Stimulated activated naive CD8-positive, alpha-beta T cell treated with anti-CD3 and anti-CD28 coated beads, Interleukin-15, Interleukin-2, amounts not matched to agents 100 ng/mL and 50 ng/mL, for 24 hours (primary cell): ENCODE measurements at regions not wholly inside any gene's neighbourhood (a gene's known extent, or its start where the extent isn't known, plus 50 kb on each side); places are given as distances from the start of the nearest gene placed in this dataset.
"Not testable (repeated sequence)": the region's sequence is repeated elsewhere in the genome, so short reads cannot be mapped to it uniquely, and the experiment has no call there.

ENCODE experiments used
- H3K27ac Mint-ChIP-seq: one replicate; pipeline ENCODE4 v1.8.0; 2021; ENCODE audit warnings: mild to moderate bottlenecking, mixed read lengths
- H3K27me3 Mint-ChIP-seq: one replicate; pipeline ENCODE4 v1.8.0; 2021; ENCODE audit warnings: mixed read lengths
- H3K36me3 Mint-ChIP-seq: one replicate; pipeline ENCODE4 v1.8.0; 2021; ENCODE audit warnings: low read depth, mixed read lengths
- H3K4me1 Mint-ChIP-seq: one replicate; pipeline ENCODE4 v1.8.0; 2021; ENCODE audit warnings: low read depth, mixed read lengths
- H3K4me3 Mint-ChIP-seq: one replicate; pipeline ENCODE4 v1.8.0; 2021; ENCODE audit warnings: mild to moderate bottlenecking, mixed read lengths
- H3K9me3 Mint-ChIP-seq: one replicate; pipeline ENCODE4 v1.8.0; 2021; ENCODE audit warnings: mixed read lengths

DNA sequence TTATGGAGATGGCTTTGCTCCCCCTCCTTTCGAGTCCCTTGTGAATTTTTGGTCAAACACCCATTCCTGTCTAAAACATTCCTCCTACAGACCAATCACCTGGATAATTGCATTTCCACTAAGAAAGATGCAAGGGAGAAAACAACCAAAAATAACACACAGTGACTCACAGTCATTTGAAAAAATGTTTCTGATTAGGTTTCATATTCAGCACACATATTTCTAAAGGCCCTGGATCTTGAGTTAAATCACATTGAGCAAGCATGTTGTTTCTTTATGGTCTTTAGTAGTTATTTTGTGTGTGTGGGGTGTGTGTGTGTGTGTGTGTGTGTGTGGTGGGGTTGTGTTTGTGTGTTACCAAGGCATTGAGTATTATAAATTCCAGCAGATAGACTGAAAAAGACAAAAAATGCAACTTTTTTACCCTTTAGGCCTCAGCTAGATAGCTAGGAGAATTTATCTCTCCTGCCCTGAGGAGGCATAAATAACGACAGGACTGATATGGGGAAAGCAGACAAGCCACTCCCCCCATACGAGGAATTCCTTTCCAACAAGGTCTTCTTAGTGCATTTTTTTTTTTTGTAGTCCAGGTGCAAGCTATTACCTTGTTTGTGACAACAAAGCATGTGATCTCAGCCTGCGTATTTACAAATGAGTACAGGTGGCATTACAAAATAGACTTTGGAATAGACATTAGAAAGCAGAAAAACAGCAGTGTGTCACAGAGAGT is 265.4 kb upstream of the ADGRL3 start:
- Mint-ChIP-seq H3K4me3 (no peak overlapping the region), H3K36me3 (no peaks in the 10 kb centered on the region), H3K9me3 (peaks cover 6% of the 10 kb centered on the region), H3K4me1 (no peaks in the 10 kb centered on the region), H3K27me3 (no peaks in the 10 kb centered on the region), H3K27ac (no peak overlapping the region)

DNA sequence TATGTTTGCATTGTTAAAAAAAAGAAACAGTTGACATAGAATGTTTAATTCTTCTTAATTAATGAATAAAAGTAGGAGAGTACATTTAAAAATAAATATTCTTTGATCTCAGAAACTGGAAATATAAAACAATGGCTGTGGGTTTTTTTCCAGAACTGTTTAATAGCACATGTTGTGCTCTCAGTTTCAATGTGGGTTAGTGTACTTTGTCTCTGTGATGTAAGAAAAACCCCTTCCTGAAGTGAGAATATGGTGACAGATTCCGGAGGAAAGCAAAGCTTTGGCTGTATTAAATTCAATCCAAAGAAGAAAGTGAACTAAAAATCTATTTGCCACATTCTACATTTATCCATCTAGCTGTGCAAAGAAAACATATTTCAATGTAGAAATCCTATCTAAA is 261.9 kb upstream of the ADGRL3 start:
- H3K4me3 Mint-ChIP-seq, result no peak overlapping the region
- H3K36me3 Mint-ChIP-seq, result no peaks in the 10 kb centered on the region
- H3K27me3 Mint-ChIP-seq, result no peaks in the 10 kb centered on the region
- H3K27ac Mint-ChIP-seq, result no peak overlapping the region
- H3K9me3 Mint-ChIP-seq, result peaks cover 5% of the 10 kb centered on the region
- no peaks in the 10 kb centered on the region for H3K4me1 Mint-ChIP-seq

DNA sequence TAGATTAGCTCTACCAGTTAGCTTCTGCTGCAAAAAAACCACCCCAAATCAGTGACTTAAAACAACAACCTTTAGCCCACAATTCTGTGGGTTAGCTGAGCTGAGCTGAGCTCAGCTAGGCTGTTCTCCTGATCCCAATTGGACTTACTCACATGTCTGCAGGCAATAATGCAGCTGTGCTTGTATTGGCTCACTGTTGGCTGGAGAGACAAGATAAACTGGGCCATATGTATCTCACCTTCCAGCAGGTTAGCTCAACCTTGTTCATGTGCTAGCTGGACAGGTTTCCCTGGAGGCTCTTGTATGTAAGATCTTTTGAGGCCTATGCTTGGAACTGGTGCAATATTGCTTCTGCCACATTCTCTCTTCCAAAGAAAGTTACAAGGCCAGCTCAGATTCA is 261.5 kb upstream of the ADGRL3 start:
- Mint-ChIP-seq H3K4me1 (no peaks in the 10 kb centered on the region), H3K27me3 (no peaks in the 10 kb centered on the region), H3K4me3 (no peak overlapping the region), H3K9me3 (peaks cover 5% of the 10 kb centered on the region), H3K27ac (no peak overlapping the region), H3K36me3 (no peaks in the 10 kb centered on the region)

DNA sequence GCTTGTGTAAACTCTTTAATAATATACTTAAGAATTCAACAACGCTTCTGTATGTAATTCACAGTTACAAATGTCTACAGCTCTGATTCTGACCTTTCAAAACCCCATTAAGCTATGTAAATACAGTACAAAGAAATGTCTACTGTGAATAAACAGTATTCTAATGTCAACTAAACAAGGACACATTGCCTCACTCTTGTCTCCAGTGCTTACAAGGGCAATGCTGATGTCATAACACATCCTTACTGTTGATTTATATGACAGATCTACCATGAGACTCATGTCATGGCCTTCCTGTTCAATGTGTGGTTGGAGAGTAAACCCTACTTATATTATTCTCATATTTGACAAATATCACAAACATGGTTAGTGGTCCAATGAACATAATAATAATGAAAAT is 256.1 kb upstream of the ADGRL3 start:
- Mint-ChIP-seq H3K4me3 (no peak overlapping the region), H3K27me3 (no peaks in the 10 kb centered on the region), H3K9me3 (peaks cover 14% of the 10 kb centered on the region), H3K36me3 (no peaks in the 10 kb centered on the region), H3K27ac (no peak overlapping the region), H3K4me1 (no peaks in the 10 kb centered on the region)

DNA sequence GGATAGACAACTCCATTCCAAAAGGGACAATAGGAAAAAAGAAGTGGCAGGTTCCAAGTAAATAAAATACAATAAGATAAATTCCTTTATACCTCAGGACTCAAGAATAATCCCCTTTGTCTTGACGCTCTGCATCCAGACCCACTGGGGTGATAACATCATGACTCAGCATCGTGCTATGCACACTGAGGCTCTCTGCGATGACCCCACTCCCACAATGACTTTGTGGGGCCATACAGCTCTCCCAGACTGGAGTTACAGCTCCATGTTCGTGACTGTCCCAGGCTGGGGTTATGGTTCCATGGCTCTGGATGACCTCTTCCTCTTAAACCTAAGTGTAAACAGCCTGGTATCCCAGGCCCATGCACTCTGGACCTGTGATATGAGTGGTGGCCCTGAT is 254.5 kb upstream of the ADGRL3 start:
- no peaks in the 10 kb centered on the region for H3K4me1 Mint-ChIP-seq

DNA sequence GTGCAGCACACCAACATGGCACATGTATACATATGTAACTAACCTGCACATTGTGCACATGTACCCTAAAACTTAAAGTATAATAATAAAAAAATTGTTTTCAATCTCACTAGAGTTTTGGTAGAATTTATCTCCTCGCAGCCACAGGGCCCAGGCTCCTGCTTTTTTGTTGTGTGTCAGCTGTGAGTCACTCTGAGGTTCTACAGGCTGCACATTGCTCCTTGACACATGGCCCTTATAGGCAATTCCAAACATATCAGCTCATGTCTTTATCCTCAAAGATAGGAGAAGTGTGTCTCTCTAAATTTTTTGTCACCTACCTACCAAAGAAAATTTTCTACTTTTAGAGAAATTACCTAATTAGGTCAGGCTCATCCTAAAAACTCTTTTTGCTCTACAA is 252.1 kb upstream of the ADGRL3 start:
- H3K36me3 Mint-ChIP-seq, result no peaks in the 10 kb centered on the region
- H3K4me1 Mint-ChIP-seq, result no peaks in the 10 kb centered on the region
- H3K4me3 Mint-ChIP-seq, result no peak overlapping the region
- H3K27me3 Mint-ChIP-seq, result no peaks in the 10 kb centered on the region
- H3K27ac Mint-ChIP-seq, result no peak overlapping the region
- peaks cover 9% of the 10 kb centered on the region for H3K9me3 Mint-ChIP-seq

More for the DNA sequence above, 254.5 kb upstream of the ADGRL3 start:
- Mint-ChIP-seq H3K4me3 (no peak overlapping the region), H3K36me3 (no peaks in the 10 kb centered on the region), H3K27ac (no peak overlapping the region), H3K9me3 (peaks cover 9% of the 10 kb centered on the region), H3K27me3 (no peaks in the 10 kb centered on the region)

DNA sequence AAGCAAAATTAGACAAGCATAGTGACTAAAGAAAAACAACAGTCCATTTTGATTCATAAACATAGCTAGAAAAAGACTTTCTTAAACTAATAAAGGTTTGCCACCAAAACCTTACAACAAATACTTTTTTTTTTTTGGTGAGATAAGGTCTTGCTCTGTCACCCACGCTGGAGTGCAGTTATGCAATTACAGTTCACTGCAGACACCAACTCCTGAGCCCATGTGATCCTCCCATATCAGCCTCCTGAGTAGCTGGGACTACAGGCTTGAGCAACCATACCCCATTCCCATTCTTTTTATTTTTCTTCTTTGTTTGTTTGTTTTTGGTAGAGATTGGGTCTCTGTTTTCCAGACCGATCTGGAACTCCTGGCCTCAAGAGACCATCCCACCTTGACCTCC is 247.2 kb upstream of the ADGRL3 start:
- peaks cover 19% of the 10 kb centered on the region for H3K9me3 Mint-ChIP-seq
- no peaks in the 10 kb centered on the region for H3K36me3 Mint-ChIP-seq
- no peak overlapping the region for H3K4me3 Mint-ChIP-seq
- no peaks in the 10 kb centered on the region for H3K4me1 Mint-ChIP-seq
- H3K27ac Mint-ChIP-seq, result no peak overlapping the region
- H3K27me3 Mint-ChIP-seq, result no peaks in the 10 kb centered on the region

DNA sequence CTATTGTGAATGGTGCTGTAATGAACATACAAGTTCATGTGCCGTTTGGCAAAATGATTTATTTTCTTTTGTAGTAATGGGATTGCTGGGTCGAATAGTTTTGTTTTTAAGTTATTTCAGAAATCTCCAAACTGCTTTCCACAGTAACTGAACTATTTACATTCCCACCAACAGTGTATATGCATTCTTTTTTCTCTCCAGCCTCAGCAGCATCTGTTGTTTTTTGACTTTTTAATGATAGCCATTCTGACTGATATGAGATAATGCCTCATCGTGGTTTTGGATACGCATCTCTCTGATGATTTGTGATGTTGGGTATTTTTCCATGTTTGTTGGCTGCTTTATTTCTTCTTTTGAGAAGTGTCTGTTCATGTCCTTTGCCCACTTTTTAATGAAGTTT is 246.3 kb upstream of the ADGRL3 start:
- H3K4me3 Mint-ChIP-seq, result no peak overlapping the region
- H3K9me3 Mint-ChIP-seq, result peaks cover 15% of the 10 kb centered on the region
- H3K27ac Mint-ChIP-seq, result no peak overlapping the region
- no peaks in the 10 kb centered on the region for H3K4me1 Mint-ChIP-seq
- no peaks in the 10 kb centered on the region for H3K36me3 Mint-ChIP-seq
- no peaks in the 10 kb centered on the region for H3K27me3 Mint-ChIP-seq

DNA sequence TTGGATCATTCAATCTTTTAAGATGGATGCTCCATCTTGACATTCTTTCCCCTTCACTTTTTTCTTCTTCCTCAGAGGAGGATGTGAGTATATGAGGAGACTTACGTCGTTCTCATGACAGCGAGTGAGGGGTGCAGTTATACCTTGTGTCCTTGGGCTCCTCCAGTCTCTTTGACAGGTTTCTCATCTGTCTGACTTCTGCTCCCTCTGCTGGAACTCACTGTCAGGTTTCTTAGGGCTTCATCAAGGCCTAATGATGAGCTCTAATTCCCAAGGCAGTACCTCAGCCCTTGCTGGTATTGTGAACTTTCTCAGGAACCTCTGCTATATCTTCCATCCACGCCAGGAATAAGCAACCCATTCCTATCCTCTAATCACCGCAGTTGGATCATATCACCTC is 237.8 kb upstream of the ADGRL3 start:
- no peaks in the 10 kb centered on the region for H3K27me3 Mint-ChIP-seq
- peaks cover 6% of the 10 kb centered on the region for H3K9me3 Mint-ChIP-seq
- H3K27ac Mint-ChIP-seq, result no peak overlapping the region
- no peaks in the 10 kb centered on the region for H3K36me3 Mint-ChIP-seq
- H3K4me1 Mint-ChIP-seq, result no peaks in the 10 kb centered on the region
- H3K4me3 Mint-ChIP-seq, result no peak overlapping the region

DNA sequence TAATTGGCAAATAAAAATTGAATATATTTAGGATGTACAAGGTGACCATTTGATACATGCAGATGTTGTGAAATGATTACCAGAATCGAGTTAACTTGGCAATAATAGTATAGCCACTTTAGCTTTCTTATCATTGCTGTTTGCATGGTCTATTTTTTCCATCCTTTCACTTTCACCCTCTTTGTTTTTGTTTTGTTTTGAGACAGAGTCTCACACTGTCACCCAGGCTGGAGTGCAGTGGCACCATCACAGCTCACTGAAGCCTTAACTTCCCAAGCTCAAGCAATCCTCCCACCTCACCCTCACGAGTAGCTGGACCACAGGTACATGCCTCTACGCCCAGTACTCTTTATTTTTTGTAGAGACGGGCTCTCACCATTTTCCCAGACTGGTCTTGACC is 218.6 kb upstream of the ADGRL3 start:
- Mint-ChIP-seq H3K9me3 (peaks cover 7% of the 10 kb centered on the region), H3K4me1 (no peaks in the 10 kb centered on the region), H3K27ac (no peak overlapping the region), H3K4me3 (no peak overlapping the region), H3K27me3 (no peaks in the 10 kb centered on the region), H3K36me3 (no peaks in the 10 kb centered on the region)

DNA sequence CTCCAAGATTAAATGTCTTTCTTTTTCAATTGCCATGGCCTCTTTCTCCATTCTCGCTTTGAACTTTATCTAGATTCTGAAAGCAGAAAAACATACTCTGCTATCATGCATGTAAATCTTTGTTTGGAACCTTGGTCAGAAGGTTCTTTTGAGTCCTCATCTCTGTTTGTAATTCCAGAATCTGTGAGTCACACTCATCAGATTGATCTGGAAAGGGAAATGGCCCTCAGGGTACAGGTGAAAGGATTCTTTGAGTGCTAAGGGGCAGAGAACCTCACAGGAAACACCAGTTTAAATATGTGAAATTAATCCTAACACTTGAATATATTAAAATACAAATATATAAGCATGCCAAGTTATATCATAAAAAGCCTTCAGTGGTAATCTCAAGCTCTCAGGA is 211.0 kb upstream of the ADGRL3 start:
- Mint-ChIP-seq H3K27me3 (no peaks in the 10 kb centered on the region), H3K4me3 (no peak overlapping the region), H3K36me3 (no peaks in the 10 kb centered on the region), H3K4me1 (no peaks in the 10 kb centered on the region), H3K27ac (no peak overlapping the region), H3K9me3 (peaks cover 20% of the 10 kb centered on the region)

DNA sequence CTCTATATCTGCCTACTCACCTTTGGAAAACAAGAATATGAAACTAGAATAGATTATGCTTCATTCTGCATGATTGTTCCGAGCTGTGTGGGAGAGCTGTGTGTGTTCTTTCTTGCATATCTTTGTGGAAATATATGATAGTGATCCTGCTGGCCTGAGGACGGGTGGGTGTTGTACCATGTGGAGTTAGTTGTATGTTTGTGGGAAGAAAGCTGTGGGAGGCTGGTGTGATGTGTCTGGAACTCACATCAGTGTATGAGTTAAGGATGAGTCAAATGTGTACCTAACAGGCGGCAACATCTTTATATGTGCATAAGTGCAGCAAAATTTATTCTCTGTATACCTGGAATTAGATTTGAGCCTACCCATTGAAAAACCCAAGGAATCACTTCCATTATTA is 208.1 kb upstream of the ADGRL3 start:
- peaks cover 16% of the 10 kb centered on the region for H3K9me3 Mint-ChIP-seq
- no peak overlapping the region for H3K4me3 Mint-ChIP-seq
- H3K4me1 Mint-ChIP-seq, result no peaks in the 10 kb centered on the region

DNA sequence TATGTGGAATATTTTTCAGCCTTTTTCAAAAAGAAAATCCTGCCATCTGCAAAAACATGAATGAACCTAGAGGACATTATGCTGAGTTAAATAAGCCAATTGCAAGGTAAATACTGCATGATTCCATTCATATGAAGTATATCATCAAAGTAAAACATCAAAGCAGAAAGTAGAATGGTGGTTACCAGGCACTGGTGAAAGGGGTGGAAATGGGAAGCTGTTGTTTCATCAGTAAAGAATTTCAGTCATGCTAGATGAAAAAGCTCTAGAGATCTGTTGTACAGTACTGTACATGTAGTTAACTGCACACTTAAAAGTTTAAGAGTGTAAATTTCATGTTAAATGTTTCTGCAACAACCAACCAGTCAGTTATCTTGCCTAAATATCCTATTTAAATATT is 196.8 kb upstream of the ADGRL3 start:
- Mint-ChIP-seq H3K9me3 (peaks cover 22% of the 10 kb centered on the region), H3K27me3 (no peaks in the 10 kb centered on the region), H3K4me1 (no peaks in the 10 kb centered on the region), H3K4me3 (no peak overlapping the region), H3K27ac (no peak overlapping the region), H3K36me3 (no peaks in the 10 kb centered on the region)

More for the DNA sequence above, 208.1 kb upstream of the ADGRL3 start:
- Mint-ChIP-seq H3K27me3 (no peaks in the 10 kb centered on the region), H3K36me3 (no peaks in the 10 kb centered on the region), H3K27ac (no peak overlapping the region)

DNA sequence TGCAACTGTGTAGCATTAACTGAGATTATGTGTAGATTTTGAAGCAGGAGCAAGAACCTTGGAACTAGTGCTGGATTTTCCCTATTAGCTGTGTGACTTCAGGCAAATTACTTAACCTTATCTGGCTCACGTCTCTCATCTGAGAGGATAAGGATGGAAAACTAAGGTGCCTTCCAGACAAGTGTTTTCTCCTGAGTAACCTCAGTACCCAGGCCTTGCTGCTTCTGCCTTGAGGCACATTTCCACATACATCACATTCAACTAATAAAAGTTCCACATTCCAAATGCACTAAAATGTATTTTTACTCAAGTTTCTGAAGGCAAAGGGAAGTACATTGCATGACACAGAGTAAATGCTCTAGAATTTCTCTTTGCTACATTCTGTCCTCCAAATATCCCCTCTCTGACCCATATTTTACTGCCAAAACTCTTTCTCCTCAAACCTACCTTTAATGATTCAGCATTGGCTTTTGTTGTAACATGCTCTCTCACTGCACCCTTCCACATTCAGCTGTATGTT is 195.4 kb upstream of the ADGRL3 start:
- Mint-ChIP-seq H3K4me3 (no peak overlapping the region), H3K36me3 (no peaks in the 10 kb centered on the region), H3K9me3 (peaks cover 22% of the 10 kb centered on the region), H3K27me3 (no peaks in the 10 kb centered on the region), H3K4me1 (no peaks in the 10 kb centered on the region), H3K27ac (no peak overlapping the region)

DNA sequence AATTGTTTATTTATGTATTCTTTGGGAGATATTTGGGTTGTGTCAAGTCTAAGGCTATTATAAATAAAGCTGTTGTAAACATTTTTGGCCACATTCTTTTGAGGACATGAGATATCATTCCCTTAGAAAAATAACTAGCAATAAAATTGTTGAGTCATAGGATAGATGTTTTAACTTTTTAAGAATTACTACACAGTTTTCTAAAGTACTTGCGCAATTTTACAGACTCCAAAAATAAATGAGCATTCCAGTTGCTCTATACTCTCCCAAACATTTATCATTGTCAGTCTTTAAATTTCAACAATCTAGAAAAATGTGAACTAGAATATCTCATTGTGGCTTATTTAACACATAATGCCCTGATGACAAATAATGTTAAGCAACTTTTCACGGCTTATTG is 189.1 kb upstream of the ADGRL3 start:
- Mint-ChIP-seq H3K9me3 (peaks cover 11% of the 10 kb centered on the region), H3K27me3 (no peaks in the 10 kb centered on the region), H3K36me3 (no peaks in the 10 kb centered on the region), H3K27ac (no peak overlapping the region), H3K4me3 (no peak overlapping the region), H3K4me1 (no peaks in the 10 kb centered on the region)

DNA sequence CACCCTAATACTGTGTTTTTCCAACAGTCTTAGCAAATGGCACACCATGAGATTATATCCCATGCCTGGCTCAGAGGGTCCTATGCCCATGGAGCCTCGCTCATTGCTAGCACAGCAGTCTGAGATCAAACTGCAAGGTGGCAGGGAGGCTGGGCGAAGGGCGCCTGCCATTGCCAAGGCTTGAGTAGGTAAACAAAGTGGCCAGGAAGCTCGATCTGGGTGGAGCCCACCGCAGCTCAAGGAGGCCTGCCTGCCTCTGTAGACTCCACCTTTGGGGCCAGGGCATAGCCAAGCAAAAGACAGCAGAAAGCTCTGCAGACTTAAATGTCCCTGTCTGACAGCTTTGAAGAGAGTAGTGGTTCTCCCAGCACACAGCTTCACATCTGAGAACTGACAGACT is 188.2 kb upstream of the ADGRL3 start:
- H3K27me3 Mint-ChIP-seq, H3K4me3 Mint-ChIP-seq, H3K27ac Mint-ChIP-seq, H3K36me3 Mint-ChIP-seq, H3K4me1 Mint-ChIP-seq: not testable (repeated sequence)
- peaks cover 11% of the 10 kb centered on the region for H3K9me3 Mint-ChIP-seq
